Left lobe of liver (tissue), 2 donors: ENCODE measurements at regions not wholly inside any gene's neighbourhood (a gene's known extent, or its start where the extent isn't known, plus 50 kb on each side); places are given as distances from the start of the nearest gene placed in this dataset.

ENCODE experiments used
- ATAC-seq: fragments of 200-7000 bp; cut with Tn5 transposase; one replicate; pipeline ENCODE4 v1.9.1; 2020; ENCODE audit warnings: mild to moderate bottlenecking, moderate library complexity
- DNase-seq: peaks from one replicate; pipeline ENCODE4 v3.0.0-alpha.2; 2020; ENCODE audit warnings: low spot score
- donor health status: DM: no; HTN: no; CAD: no; lungs with moderate emphysema.
- donor health status: DM: no; HTN: yes; CAD: no.

DNA sequence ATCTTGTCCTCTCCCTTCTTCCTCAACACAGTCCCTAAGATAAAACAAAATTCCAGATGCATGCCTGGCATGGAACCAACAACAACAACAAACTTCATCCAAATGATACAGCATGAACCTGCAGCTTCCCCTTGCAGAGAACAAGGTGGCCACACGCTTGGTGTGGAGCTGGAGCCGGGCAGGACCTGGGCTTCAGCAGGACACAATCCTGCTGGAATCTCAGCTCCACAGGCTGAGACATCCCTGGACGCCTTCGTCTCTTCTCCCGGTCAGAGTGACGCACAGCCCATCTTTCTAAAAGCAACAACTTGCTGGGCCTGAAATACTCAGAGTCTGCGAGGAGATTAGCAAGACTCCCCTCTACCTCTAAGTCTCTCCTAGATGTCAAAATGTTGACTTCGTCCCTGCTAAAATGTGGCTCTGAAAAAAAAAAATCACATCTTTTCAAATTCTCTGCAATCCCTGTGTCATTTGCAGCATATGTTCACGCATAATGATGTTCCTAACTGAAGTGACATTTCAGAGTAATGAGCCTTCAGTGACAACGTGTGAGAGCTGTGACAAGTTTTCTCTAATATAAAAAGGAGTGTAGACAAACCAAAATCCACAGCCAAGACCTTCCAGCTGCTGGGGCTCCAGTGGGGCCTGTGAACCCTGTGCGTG, 1232.3 kb downstream of the TBC1D22A start:
- ATAC-seq (no peak), DNase-seq (no peak)

DNA sequence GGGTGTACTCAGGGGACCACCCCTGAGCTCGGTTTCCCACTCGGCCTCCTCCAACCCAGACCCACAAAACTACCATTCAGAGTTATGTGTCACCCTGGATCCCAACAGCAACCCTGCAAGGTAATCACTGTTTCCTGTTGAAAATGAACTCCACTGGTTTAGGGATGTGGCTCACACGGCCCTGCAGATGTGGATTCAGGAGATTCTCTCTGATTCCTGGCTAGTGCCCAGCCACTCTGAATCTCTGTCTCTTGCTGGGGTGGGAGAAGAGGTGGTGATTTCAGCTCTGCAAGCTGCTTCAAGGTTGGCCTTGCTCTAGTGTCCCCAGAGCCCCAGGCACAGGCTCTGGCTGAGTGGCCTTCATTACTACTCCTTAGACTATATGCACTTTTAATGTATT, 1231.6 kb downstream of the TBC1D22A start:
- ATAC-seq: no peak
- no peak for DNase-seq

DNA sequence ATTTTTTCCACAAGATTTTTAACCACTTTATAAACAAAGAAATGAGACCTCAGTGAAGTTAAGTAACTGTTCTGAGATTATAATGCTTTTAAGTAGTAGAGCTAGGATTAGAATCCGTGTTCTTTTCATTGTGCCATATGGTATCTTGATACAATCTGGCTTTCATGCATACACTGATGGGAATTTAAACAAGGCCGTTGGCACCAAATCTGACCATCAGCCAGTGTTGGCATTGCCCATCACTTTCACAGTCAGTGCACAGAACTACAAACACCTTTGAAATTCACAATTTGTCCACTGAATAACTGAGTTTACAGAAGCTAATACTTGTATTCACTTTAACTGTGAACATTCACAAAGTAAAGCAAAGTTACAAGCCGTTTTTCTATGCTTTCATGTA, 1228.0 kb downstream of the TBC1D22A start:
- no peak for ATAC-seq
- no peak for DNase-seq

GRCh38 chr22:47987885-47988515, 1225.5 kb downstream of the TBC1D22A start:
- ATAC-seq (no peak), DNase-seq (no peak)

DNA sequence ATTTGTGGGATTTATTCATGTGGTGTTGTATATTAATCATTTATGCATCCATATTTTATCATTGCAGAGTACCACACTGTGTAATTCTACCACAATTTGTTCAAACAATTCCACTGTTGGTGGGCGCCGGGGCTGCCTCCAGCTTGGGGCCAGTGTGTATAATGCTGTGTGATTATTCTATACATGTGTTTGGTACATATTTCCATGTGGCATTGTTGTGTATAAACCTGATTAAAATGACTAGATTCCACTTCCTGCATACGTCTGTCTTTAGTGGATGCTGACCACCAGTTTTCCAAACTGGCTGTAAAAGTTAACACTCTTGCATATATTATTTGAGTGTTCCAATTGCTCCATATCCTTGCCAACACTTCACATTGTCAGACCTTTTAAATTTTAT, 1213.8 kb downstream of the TBC1D22A start:
- no peak for DNase-seq
- no peak for ATAC-seq

GRCh38 chr22:47967831-47968230, 1205.4 kb downstream of the TBC1D22A start:
- no peak for ATAC-seq

DNA sequence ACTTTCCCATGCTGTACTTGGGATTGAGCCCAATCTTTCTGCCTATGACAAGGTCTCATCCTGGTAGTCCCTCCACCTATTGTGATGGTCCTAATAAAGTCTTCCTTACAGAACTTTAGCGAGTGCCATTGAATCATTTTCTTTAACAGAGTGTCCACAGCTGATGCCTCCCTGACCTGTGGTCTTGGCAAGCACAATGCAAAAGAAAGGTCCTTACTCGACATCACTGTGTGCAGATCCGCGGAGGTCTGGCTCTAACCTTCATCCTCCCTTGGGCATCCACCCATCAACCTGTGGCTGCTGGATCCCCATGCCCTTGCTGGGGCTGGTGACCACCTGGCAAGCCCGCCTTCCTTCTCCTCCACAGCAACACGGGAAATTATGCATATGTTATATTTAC, 1203.9 kb downstream of the TBC1D22A start:
- no peak for ATAC-seq
- no peak for DNase-seq

More at GRCh38 chr22:47967831-47968230, 1205.4 kb downstream of the TBC1D22A start:
- DNase-seq: no peak

DNA sequence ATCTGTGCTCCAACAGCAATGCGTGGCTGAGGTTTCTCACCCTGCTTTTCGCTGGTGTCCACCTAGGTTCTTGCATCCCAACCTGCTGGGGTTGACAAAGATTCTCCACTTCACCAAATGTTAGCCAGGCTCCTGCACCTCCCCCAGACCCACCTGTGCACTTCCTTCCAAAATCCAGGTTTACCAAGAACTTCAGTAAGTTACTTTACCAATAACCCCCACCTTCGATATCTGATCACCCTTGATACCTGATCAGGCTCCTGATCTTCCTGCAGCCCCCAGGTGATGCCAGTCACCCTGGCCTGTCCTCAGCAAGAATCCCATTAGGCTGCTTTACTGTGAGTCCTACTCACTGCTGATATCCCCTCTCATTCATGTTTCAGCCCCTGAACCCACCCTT, 1203.4 kb downstream of the TBC1D22A start:
- no peak for ATAC-seq
- DNase-seq: no peak

- ATAC-seq: no peak
- DNase-seq: no peak
Measured at GRCh38 chr22:47965066-47965465, 1202.6 kb downstream of the TBC1D22A start.

DNA sequence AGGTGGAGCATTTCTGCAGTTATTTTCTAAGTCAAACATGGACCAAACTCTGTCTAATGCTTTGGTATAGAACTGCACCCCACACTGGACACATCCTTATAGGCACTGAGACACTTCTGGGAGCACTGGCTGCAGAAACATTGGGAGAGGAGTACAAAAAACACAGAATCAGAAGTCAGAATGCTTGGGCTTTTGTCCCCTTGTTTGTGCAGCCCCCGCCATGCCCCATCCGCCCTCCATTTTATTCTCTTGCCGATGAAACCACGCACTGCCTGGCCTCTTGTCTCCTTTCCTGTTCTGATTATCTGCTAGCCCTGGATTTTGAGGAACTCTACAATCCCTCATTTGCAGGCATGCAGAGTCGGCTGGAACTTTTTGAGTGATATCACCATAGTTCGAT, 1201.2 kb downstream of the TBC1D22A start:
- no peak for DNase-seq
- no peak for ATAC-seq

GRCh38 chr22:47957649-47958048, 1195.2 kb downstream of the TBC1D22A start:
- DNase-seq: no peak
- ATAC-seq: no peak

GRCh38 chr22:47954107-47954506, 1191.7 kb downstream of the TBC1D22A start:
- ATAC-seq (no peak), DNase-seq (no peak)

- DNase-seq (no peak), ATAC-seq (no peak)
Measured at GRCh38 chr22:47944941-47945340, 1182.5 kb downstream of the TBC1D22A start.

GRCh38 chr22:47943729-47944700, 1181.6 kb downstream of the TBC1D22A start:
- ATAC-seq (no peak), DNase-seq (no peak)

DNA sequence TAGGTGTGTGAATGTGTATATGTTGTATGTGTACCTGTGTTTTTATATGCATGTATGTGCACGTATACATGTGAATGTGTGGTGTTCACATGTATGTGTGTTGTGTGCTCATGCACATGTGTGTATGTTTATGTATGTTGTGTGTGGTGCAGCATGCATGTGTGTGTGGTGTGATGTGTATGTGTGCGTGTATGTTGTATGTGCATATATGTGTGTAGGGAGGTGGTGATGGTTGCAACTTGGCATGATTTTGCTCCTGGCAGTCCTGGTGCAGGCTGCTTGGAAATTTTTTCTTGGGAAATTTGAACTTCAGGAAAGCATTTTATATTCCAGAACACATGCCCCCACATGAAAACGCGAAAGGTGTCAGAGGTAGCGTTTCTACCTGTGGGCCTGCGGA, 1177.8 kb downstream of the TBC1D22A start:
- ATAC-seq (no peak), DNase-seq (no peak)

DNA sequence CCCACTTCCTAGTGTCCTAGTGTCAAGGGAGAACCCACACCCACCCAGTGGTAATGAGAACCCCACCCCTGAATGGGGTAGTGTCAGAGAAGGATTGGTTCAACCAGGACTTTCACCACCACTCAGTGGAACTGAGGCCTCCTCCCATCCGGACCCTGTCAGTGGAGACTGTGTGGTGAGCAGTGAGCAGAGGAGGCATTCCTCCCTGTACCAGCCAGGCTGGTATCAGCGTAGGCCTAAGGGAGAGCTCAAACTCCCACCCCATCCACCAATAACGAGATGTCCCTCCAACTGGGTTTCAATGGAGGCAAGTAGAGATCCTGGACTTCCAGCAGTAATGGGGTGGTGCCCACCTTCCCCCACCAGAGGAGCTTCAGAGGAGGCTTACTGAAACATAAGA, 1171.4 kb downstream of the TBC1D22A start:
- ATAC-seq (no peak), DNase-seq (no peak)

- no peak for DNase-seq
- no peak for ATAC-seq
Measured at GRCh38 chr22:47933226-47933625, 1170.8 kb downstream of the TBC1D22A start.

- no peak for DNase-seq
- no peak for ATAC-seq
Measured at GRCh38 chr22:47929646-47930185, 1167.3 kb downstream of the TBC1D22A start.

DNA sequence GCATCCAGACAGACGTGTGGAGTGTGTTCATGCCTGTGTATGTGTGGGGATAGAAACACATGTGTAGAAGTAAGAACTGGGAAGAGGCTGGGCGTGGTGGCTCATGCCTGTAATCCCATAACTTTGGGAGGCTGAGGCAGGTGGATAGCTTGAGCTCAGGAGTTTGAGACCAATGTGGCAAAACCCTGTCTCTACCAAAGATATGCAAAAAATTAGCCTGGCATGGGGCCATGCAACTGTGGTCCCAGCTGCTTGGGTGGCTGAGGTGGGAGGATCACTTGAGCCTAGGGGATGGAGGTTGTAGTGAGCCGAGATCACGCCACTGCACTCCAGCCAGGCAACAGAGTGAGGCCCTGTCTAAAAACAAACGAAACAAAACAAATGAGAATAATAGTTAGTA, 1166.6 kb downstream of the TBC1D22A start:
- DNase-seq (no peak), ATAC-seq (no peak)

- no peak for ATAC-seq
- DNase-seq: no peak
Measured at GRCh38 chr22:47928631-47929030, 1166.2 kb downstream of the TBC1D22A start.

DNA sequence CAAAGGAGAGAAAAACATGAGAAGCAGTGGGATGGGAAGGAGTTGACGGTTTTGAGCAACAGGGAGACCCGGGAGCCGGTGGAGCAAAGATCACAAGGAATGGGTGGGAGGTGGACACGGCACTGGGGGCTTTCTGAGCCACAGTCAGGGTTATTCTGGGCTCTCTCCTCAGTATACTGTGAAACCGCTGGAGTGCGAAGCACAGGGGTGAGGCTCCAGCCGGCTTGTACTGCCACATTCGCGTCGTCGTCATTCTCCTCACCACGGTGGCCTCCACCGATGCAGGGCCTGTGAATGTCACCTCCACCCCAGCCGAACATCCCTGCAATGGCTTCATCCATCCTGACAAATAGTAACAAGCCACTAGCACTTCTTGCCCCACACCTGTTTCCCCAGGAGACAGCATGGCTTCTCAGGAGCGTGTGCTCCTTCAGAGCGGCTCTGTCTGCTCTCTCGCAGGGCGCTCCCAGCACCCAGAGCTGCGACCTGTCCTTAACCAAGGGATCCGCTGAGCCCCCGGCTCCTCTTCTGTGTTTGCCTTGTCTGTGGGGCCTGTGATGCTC, 1165.3 kb downstream of the TBC1D22A start:
- no peak for DNase-seq
- no peak for ATAC-seq
